OCI-LY1 (cell line): ENCODE measurements at regions not wholly inside any gene's neighbourhood (a gene's known extent, or its start where the extent isn't known, plus 50 kb on each side); places are given as distances from the start of the nearest gene placed in this dataset.

Experiments used
- H2AFZ ChIP-seq: fragments of 200-600 bp; sonication (generic), shearing (Covaris generic); 2 replicates; pipeline ENCODE4 v1.6.0; 2014; ENCODE audit warnings: antibody characterized with exemption, mild to moderate bottlenecking, low read length
- H3F3A ChIP-seq: fragments of 200-600 bp; sonication (generic), shearing (Covaris generic); 2 replicates; pipeline ENCODE4 v1.6.0; 2014; ENCODE audit warnings: mild to moderate bottlenecking, antibody characterized with exemption, low read length, moderate library complexity; ENCODE audit not compliant: insufficient read depth
- H3K27ac ChIP-seq: fragments of 200-600 bp; sonication (generic); 2 replicates; pipeline ENCODE4 v1.5.1; 2014; ENCODE audit warnings: low read length, mixed run types, mild to moderate bottlenecking, low read depth; ENCODE audit not compliant: poor library complexity, severe bottlenecking
- H3K27me3 ChIP-seq: fragments of 200-600 bp; sonication (generic); 2 replicates; pipeline ENCODE4 v1.6.0; 2014; ENCODE audit warnings: antibody characterized with exemption, mild to moderate bottlenecking, low read length, moderate library complexity; ENCODE audit not compliant: insufficient read depth
- H3K36me3 ChIP-seq: fragments of 200-600 bp; sonication (generic); 2 replicates; pipeline ENCODE4 v1.6.1; 2014; ENCODE audit warnings: mild to moderate bottlenecking, antibody characterized with exemption, low read length, moderate library complexity, mixed read lengths; ENCODE audit not compliant: insufficient read depth
- H3K4me1 ChIP-seq: fragments of 200-600 bp; sonication (generic); 2 replicates; pipeline ENCODE4 v1.5.1; 2014; ENCODE audit warnings: mild to moderate bottlenecking, low read length, moderate library complexity; ENCODE audit not compliant: insufficient read depth, severe bottlenecking
- H3K4me2 ChIP-seq: fragments of 200-600 bp; sonication (generic), shearing (Covaris generic); 2 replicates; pipeline ENCODE4 v1.6.1; 2014; ENCODE audit warnings: low read length
- H3K4me3 ChIP-seq: fragments of 200-600 bp; sonication (generic); 2 replicates; pipeline ENCODE4 v1.5.1; 2014; ENCODE audit warnings: low read length, low read depth, mild to moderate bottlenecking, mixed read lengths; ENCODE audit not compliant: poor library complexity, severe bottlenecking
- H3K79me2 ChIP-seq: fragments of 200-600 bp; shearing (Covaris generic); 2 replicates; pipeline ENCODE4 v1.6.1; 2016; ENCODE audit warnings: mixed run types, low read length, mixed read lengths; ENCODE audit not compliant: insufficient read depth
- H3K9ac ChIP-seq: fragments of 200-600 bp; sonication (generic), shearing (Covaris generic); 2 replicates; pipeline ENCODE4 v1.6.1; 2014; ENCODE audit warnings: mild to moderate bottlenecking, low read length, mixed read lengths
- H3K9me2 ChIP-seq: fragments of 200-600 bp; sonication (generic), shearing (Covaris generic); 2 replicates; pipeline ENCODE4 v1.6.1; 2014; ENCODE audit warnings: low read depth, mild to moderate bottlenecking, low read length, mixed read lengths
- H3K9me3 ChIP-seq: fragments of 200-600 bp; shearing (Covaris generic); 2 replicates; pipeline ENCODE4 v1.6.1; 2014; ENCODE audit warnings: low read length, mixed read lengths
- H4K20me1 ChIP-seq: fragments of 200-600 bp; sonication (generic), shearing (Covaris generic); 2 replicates; pipeline ENCODE4 v1.6.0; 2016; ENCODE audit warnings: mild to moderate bottlenecking, low read length; ENCODE audit not compliant: insufficient read depth
- CTCF ChIP-seq: fragments of 200-600 bp; sonication (generic), shearing (Covaris generic); IDR thresholded peaks from 2 replicates; pipeline ENCODE4 v1.5.1; 2017; ENCODE audit warnings: mild to moderate bottlenecking, antibody characterized with exemption, low read length, moderate library complexity, mixed read lengths
- EZH2 ChIP-seq: fragments of 200-600 bp; sonication (generic), shearing (Covaris generic); IDR thresholded peaks from 2 replicates; pipeline ENCODE4 v1.8.0; 2017; ENCODE audit warnings: borderline replicate concordance, mixed run types, mild to moderate bottlenecking, antibody characterized with exemption, low read length, moderate library complexity, mixed read lengths

GRCh38 chr3:72559385-72559784, 288.9 kb downstream of the SHQ1 start:
- Histone ChIP-seq H3K36me3 (no peaks in the 10 kb centered on the region), H3K4me3 (no peak overlapping the region), H3K9me3 (no peaks in the 10 kb centered on the region), H2AFZ (no peak overlapping the region), H3F3A (no peaks in the 10 kb centered on the region), H4K20me1 (no peaks in the 10 kb centered on the region), H3K27ac (no peak overlapping the region), H3K27me3 (no peaks in the 10 kb centered on the region), H3K4me1 (no peaks in the 10 kb centered on the region), H3K9ac (no peak overlapping the region), H3K4me2 (no peak overlapping the region), H3K9me2 (no peaks in the 10 kb centered on the region), H3K79me2 (no peaks in the 10 kb centered on the region)
- TF ChIP-seq CTCF (no peak), EZH2 (no peak)

DNA sequence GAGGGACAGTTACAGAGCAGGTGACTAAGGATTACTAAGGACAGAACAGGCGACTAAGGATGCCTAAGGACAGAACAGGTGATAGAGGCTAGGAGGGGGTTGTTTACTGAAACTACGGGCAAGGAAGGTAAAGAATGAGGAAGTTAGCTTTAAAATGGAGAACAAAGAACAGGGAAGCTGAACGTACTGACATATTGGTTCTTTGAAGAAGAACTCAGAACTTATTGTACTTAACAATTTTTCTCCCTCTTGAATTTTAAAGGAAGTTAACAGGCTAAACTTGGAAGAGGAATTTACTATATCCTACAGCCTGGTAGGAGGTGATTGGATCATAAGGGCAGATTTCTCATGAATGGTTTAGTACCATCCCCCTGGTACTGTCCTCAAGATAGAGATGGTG, 290.2 kb downstream of the SHQ1 start:
- H3F3A ChIP-seq = no peaks in the 10 kb centered on the region
- H3K79me2 ChIP-seq = no peaks in the 10 kb centered on the region
- no peaks in the 10 kb centered on the region for H3K27me3 ChIP-seq
- no peak overlapping the region for H3K4me2 ChIP-seq
- no peak overlapping the region for H2AFZ ChIP-seq
- no peaks in the 10 kb centered on the region for H3K9me3 ChIP-seq
- TF ChIP-seq EZH2 (no peak), CTCF (no peak)
- no peak overlapping the region for H3K9ac ChIP-seq
- H4K20me1 ChIP-seq = no peaks in the 10 kb centered on the region
- no peak overlapping the region for H3K27ac ChIP-seq
- no peaks in the 10 kb centered on the region for H3K4me1 ChIP-seq
- no peak overlapping the region for H3K4me3 ChIP-seq
- H3K36me3 ChIP-seq = no peaks in the 10 kb centered on the region
- H3K9me2 ChIP-seq = no peaks in the 10 kb centered on the region

DNA sequence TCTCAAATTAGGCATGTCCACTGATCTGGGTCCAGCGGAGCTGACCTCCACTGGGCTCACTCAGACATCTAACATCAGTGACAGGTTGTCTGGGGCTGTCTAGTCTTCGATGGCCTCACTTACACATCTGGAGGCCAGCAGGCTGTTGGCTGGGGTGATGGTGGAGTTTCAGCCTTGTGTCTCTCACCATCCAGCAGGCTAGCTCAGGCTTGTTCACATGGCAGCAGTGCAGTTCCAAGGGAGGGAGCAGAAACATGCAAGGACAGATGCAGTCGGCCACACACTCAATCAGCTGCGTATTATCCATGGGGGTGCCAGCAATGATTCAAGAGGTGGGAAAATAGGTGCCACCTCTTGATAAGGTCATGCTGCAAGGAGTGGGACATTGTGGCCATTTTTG, 292.5 kb downstream of the SHQ1 start:
- Histone ChIP-seq H4K20me1 (no peaks in the 10 kb centered on the region), H3K9me3 (no peaks in the 10 kb centered on the region), H3K4me1 (no peaks in the 10 kb centered on the region), H3K9me2 (no peaks in the 10 kb centered on the region), H3K4me2 (no peak overlapping the region), H3K27ac (no peak overlapping the region), H3F3A (no peaks in the 10 kb centered on the region), H3K9ac (no peak overlapping the region), H2AFZ (no peak overlapping the region), H3K4me3 (no peak overlapping the region), H3K79me2 (no peaks in the 10 kb centered on the region), H3K27me3 (no peaks in the 10 kb centered on the region), H3K36me3 (no peaks in the 10 kb centered on the region)
- TF ChIP-seq CTCF = no peak
